Nephron progenitor cell (in vitro differentiated cells): ENCODE measurements at regions not wholly inside any gene's neighbourhood (a gene's known extent, or its start where the extent isn't known, plus 50 kb on each side); places are given as distances from the start of the nearest gene placed in this dataset.

Source experiments
- DNase-seq: peaks from one replicate; pipeline ENCODE4 v3.0.0; 2021
- H3K27ac Mint-ChIP-seq: 2 replicates; pipeline ENCODE4 v1.8.0; 2021; ENCODE audit warnings: mild to moderate bottlenecking, moderate library complexity, mixed read lengths
- H3K27me3 Mint-ChIP-seq: 2 replicates; pipeline ENCODE4 v1.8.0; 2021; ENCODE audit warnings: mild to moderate bottlenecking, low read depth, mixed read lengths; ENCODE audit not compliant: poor library complexity
- H3K36me3 Mint-ChIP-seq: 2 replicates; pipeline ENCODE4 v1.8.0; 2021; ENCODE audit warnings: low read depth, mixed read lengths
- H3K4me1 Mint-ChIP-seq: 2 replicates; pipeline ENCODE4 v1.8.0; 2021; ENCODE audit warnings: mixed read lengths
- H3K4me3 Mint-ChIP-seq: 2 replicates; pipeline ENCODE4 v1.8.0; 2021; ENCODE audit warnings: mild to moderate bottlenecking, moderate library complexity, mixed read lengths
- H3K9me3 Mint-ChIP-seq: 2 replicates; pipeline ENCODE4 v1.8.0; 2021; ENCODE audit warnings: mild to moderate bottlenecking, moderate library complexity, mixed read lengths
- CTCF ChIP-seq: fragments of 200-600 bp; sonication (generic); IDR thresholded peaks from 2 replicates; pipeline ENCODE4 v1.5.0; 2021; ENCODE audit warnings: antibody characterized with exemption

- H3K4me1 Mint-ChIP-seq, result no peaks in the 10 kb centered on the region
- H3K27me3 Mint-ChIP-seq, result peaks cover 3% of the 10 kb centered on the region
- H3K4me3 Mint-ChIP-seq, result no peak overlapping the region
- H3K36me3 Mint-ChIP-seq, result no peaks in the 10 kb centered on the region
- no peak for TF ChIP-seq CTCF
- peaks cover 90% of the 10 kb centered on the region for H3K9me3 Mint-ChIP-seq
- H3K27ac Mint-ChIP-seq, result no peak overlapping the region
- DNase-seq, result no peak
Measured at GRCh38 chr15:25180606-25181292, 226.0 kb downstream of the SNRPN start.

DNA sequence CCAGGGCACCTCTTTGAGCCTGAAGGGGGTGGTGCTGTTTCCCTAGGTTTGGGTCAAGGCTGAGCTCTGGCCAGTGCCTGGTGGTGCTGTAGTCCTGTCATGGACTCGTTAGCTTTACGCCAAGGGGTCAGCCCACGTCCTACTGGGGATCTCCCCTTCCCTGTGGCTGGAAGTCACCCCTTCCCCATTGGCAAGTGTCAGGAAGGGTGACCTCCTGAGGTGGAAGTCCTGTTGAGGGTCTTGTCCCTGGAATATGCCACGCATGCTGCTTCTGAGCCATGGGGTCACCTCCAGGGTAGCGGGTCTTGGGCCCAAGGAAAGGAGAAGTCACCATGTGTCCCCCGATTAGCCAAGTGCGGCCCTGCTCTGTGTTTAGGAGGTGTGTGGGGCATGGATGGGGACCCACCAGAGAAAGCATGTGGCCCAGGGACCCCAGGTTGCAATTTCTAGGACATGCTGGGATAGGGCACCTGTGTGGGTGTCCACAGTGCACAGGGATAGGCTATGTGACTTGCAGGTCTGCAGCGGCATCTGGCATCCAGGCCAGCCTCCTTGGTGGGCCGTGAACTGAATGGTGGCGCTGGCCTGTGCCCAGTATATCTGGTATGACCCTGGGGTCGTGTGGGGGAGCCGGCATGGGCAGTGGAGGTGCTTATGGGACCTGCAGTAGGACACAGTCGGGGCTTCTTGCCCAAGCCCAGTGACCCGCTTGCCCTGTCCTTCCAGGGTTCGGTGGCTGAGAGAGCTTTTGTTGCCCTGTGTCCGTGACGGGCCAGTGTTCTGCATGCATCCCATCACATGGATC lies 226.7 kb downstream of the SNRPN start:
- no peak for DNase-seq
- TF ChIP-seq CTCF, result no peak
- Mint-ChIP-seq H3K27ac (no peak overlapping the region), H3K27me3 (peaks cover 3% of the 10 kb centered on the region), H3K9me3 (peaks cover 88% of the 10 kb centered on the region), H3K4me1 (no peaks in the 10 kb centered on the region), H3K36me3 (no peaks in the 10 kb centered on the region), H3K4me3 (no peak overlapping the region)

DNA sequence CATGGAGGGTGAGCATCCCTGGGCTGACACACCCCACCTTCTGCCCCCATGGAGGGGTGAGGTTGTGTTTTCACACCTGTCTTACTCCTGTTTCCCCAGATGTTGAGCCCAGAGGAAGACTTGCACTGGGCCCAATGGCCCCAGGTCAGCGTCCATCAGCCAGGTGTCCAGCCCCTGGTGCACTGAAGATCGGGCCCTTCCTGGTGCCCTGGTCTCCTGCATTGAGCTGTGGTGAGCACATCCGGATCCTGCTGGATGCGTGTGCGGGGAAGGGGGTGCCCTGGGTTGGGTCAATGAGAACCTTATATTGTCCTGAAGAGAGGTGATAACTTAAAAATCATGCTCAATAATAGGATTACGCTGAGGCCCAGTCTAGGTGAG lies 227.3 kb downstream of the SNRPN start:
- no peak for TF ChIP-seq CTCF
- Mint-ChIP-seq H3K9me3 (peaks cover 88% of the 10 kb centered on the region), H3K4me1 (no peaks in the 10 kb centered on the region), H3K27ac (no peak overlapping the region), H3K27me3 (peaks cover 3% of the 10 kb centered on the region), H3K36me3 (no peaks in the 10 kb centered on the region), H3K4me3 (no peak overlapping the region)
- no peak for DNase-seq

DNA sequence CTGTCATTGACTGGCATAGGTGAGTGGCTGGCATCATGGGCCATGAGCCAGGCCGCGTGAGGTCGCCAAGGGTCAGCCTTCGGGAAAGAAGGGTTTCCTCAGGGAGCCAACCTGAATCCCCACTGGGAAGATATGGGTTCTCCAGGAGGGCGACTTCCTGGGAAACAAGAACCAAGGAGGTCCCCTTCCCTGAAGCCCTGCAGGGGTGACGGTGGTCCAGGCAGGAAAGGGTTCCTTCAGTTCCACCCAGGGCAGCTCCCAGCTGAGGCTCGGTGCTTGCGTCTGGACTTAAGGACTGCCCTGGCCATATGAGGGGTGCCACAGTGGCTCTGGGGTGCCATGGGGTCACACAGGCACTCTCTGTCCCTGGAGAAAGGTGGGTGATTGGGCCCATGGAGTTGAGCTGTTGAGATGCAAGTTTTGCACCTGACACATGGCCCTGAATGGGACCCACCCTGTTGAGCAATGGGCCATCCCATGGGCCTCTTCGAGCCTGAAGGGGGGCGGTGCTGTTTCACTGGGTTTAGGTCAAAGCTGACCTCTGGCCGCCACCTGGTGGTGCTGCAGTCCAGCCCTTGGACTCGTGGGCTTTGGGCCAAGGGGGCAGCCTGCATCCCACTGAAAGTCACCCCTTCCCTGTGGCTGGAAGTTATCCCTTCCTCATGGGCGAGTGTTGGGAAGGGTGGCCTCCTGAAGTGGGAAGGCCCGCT lies 228.1 kb downstream of the SNRPN start:
- Mint-ChIP-seq H3K4me3 (no peak overlapping the region), H3K27me3 (peaks cover 3% of the 10 kb centered on the region), H3K9me3 (peaks cover 89% of the 10 kb centered on the region), H3K36me3 (no peaks in the 10 kb centered on the region), H3K27ac (no peak overlapping the region), H3K4me1 (no peaks in the 10 kb centered on the region)
- no peak for TF ChIP-seq CTCF
- DNase-seq, result no peak

DNA sequence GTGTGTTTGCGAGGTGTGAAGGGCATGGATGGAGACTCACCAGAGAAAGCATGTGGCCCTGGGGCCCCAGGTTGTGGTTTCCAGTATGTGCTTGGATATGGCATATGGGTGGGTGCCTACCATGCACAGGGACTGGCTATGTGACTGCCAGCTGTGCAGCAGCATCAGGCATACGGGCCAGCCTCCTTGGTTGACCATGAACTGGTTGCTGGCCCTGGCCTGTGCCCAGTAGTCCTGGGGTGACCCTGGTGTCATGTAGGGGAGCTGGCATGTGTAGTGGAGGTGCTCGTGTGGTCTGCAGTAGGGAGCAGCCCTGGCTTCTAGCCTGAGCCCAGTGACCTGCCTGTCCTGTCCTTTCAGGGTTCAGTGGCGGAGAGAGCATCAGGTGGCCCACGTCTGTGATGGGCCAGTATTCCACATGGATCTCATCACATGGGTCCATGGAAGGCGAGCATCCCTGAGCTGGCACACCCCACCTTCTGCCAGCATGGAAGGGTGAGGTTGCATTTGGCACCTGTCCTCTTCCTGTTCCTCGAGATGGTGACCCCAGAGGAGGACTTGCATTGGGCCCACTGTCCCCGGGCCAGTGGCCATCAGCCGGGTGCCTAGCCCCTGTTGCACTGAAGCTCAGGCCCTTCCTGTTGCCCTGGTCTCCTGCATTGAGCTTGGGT lies 228.9 kb downstream of the SNRPN start:
- H3K9me3 Mint-ChIP-seq, result peaks cover 89% of the 10 kb centered on the region
- H3K4me1 Mint-ChIP-seq, result no peaks in the 10 kb centered on the region
- no peak for DNase-seq
- H3K27ac Mint-ChIP-seq, result no peak overlapping the region
- no peaks in the 10 kb centered on the region for H3K36me3 Mint-ChIP-seq
- no peak for TF ChIP-seq CTCF
- no peak overlapping the region for H3K4me3 Mint-ChIP-seq
- peaks cover under 1% of the 10 kb centered on the region for H3K27me3 Mint-ChIP-seq
